Fibroblast of the aortic adventitia (primary cell): ENCODE measurements at regions not wholly inside any gene's neighbourhood (a gene's known extent, or its start where the extent isn't known, plus 50 kb on each side); places are given as distances from the start of the nearest gene placed in this dataset.

Experiments
- DNase-seq: peaks from one replicate; pipeline ENCODE4 v3.0.0-alpha.2; 2010; ENCODE audit warnings: low read depth
- H3K4me3 ChIP-seq: 2 replicates; pipeline ENCODE4 v1.5.1; 2011; ENCODE audit warnings: low read depth, mild to moderate bottlenecking, control low read depth, low read length, moderate library complexity
- CTCF ChIP-seq: IDR thresholded peaks from 2 replicates; pipeline ENCODE4 v1.5.1; 2011; ENCODE audit warnings: mild to moderate bottlenecking, low read length, control low read depth, inconsistent platforms; ENCODE audit not compliant: insufficient read depth

- no peak for TF ChIP-seq CTCF
- H3K4me3 ChIP-seq: no peak overlapping the region
Measured at GRCh38 chr5:98258939-98259338, 514.5 kb upstream of the RGMB start.

GRCh38 chr5:98259595-98259994 is 513.9 kb upstream of the RGMB start:
- DNase-seq: no peak
- no peak overlapping the region for H3K4me3 ChIP-seq
- TF ChIP-seq CTCF: no peak

More at GRCh38 chr5:98258939-98259338, 514.5 kb upstream of the RGMB start:
- no peak for DNase-seq

GRCh38 chr5:98263084-98263483 is 510.4 kb upstream of the RGMB start:
- no peak for DNase-seq
- H3K4me3 ChIP-seq: no peak overlapping the region
- no peak for TF ChIP-seq CTCF

- DNase-seq: no peak
- H3K4me3 ChIP-seq: no peak overlapping the region
- TF ChIP-seq CTCF: no peak
Measured at GRCh38 chr5:98268162-98268860, 505.2 kb upstream of the RGMB start.

- DNase-seq: no peak
- no peak for TF ChIP-seq CTCF
- H3K4me3 ChIP-seq: no peak overlapping the region
Measured at GRCh38 chr5:98275980-98276379, 497.5 kb upstream of the RGMB start.

- no peak for TF ChIP-seq CTCF
- DNase-seq: no peak
- no peak overlapping the region for H3K4me3 ChIP-seq
Measured at GRCh38 chr5:98282521-98282920, 490.9 kb upstream of the RGMB start.

GRCh38 chr5:98292496-98292895 is 481.0 kb upstream of the RGMB start:
- H3K4me3 ChIP-seq: no peak overlapping the region
- no peak for TF ChIP-seq CTCF
- no peak for DNase-seq
